T-helper 2 cell treated with Interferon-gamma antibody and Interleukin-4, amounts not matched to agents 100 ng/mL and 5 ng/mL, for 36 hours (primary cell): ENCODE measurements at regions not wholly inside any gene's neighbourhood (a gene's known extent, or its start where the extent isn't known, plus 50 kb on each side); places are given as distances from the start of the nearest gene placed in this dataset.
"Not testable (repeated sequence)": the region's sequence is repeated elsewhere in the genome, so short reads cannot be mapped to it uniquely, and the experiment has no call there.

ENCODE experiments used
- intact Hi-C: fragments of 100-400 bp; cut with micrococcal nuclease; formaldehyde crosslinking; loops from one replicate; pipeline ENCODE4 v1.15.1; 2023

DNA sequence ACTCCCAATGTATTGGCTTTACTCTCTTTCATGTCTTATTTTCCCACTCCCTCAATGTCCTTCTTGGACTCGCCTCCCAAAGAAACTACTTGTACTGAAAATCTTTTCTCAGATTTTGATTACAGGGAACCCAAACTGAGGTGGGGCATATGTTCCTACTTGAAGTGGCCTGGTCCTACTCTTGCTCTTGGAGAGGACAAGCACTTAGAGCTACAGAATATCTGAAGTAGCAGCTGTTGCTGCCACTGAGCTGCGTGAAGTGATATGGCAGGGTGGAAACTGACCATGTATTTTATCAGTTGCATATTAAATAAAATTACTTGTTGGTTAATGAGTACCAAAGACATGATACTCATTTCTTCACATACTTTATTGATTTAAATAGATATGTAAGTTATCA lies 129.5 kb downstream of the TSEN15 start:
- intact Hi-C loops: no loop called here

DNA sequence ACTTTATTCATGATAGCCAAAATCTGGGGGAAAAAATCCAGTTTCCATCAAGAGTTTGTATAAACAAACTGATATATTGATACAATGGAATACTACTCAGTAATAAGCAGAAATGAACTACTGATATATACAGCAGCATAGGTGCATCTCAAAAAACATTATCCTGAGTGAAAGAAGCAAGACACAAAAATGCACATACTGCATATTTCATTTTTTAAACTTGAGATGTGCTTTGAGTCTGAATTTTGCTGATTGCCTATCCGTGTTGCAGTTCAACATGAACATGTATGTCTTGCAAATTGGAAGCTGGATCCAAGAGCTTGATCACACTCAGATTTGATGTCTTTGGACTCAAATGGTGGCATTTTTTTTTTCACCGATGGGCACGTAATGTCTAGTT lies 132.4 kb downstream of the TSEN15 start:
- intact Hi-C loops: no loop called here

GRCh38 chr1:184184614-184185013 lies 133.1 kb downstream of the TSEN15 start:
- intact Hi-C loops: not testable (repeated sequence)

DNA sequence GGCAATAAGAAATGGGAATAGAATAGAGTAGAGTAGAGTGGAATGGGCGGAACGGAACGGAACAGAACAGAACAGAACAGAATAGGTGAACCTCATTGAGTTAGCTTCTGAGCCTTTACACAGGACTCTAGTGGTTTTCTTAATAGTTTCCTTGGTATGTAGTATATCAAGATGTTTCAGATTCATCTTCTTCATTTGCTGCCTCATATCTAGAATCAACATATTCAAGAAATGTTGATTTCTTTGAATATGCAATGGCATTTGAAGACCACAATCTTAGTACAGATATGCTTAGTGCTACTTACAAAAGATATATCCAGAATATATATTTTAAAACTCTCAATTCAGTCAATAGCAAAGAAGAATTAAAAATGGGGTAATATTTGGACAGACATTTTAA lies 133.8 kb downstream of the TSEN15 start:
- intact Hi-C loops: no loop called here

- intact Hi-C loops: no loop called here
These were observed 134.6 kb downstream of the TSEN15 start for GRCh38 chr1:184186167-184186566.

DNA sequence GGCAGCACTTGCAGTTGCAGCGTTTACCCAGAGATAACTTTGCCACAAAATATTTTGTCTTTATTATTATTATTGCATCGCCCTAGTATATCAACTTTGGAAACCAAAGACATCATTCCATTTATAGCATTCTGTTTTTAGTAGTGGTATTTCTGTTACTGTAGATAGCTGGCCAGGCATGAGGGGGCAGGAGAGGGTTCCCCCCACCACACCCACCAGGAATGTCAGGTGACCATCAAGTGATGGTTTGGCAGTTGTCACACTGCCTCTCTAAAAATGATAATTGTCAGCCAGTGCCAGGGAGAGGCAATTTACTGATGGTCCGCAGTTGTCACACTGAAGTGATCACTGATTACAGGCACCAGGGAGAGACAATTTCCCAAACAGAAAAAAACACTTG lies 135.6 kb downstream of the TSEN15 start:
- intact Hi-C loops: no loop called here

- intact Hi-C loops: no loop called here
These were observed 136.5 kb downstream of the TSEN15 start for GRCh38 chr1:184188037-184188436.

DNA sequence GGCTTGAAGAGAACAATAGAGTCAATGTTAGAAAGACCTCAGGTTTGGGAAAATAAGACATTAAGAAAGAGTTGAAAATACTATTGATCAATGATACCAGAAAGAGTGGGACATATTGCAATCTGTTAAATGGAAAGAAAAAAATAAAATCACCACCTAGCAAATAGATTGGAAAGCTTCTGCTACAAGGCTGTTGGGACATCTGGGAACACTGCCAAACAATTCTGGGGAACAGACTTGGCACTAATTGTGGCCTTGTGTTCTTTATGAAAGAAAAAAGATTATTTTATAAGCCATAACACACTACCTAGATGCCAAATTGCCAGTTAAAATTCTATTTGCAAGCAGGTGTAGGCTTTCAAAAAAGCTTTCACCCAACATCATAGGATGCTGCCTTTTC lies 137.8 kb downstream of the TSEN15 start:
- intact Hi-C loops: no loop called here

DNA sequence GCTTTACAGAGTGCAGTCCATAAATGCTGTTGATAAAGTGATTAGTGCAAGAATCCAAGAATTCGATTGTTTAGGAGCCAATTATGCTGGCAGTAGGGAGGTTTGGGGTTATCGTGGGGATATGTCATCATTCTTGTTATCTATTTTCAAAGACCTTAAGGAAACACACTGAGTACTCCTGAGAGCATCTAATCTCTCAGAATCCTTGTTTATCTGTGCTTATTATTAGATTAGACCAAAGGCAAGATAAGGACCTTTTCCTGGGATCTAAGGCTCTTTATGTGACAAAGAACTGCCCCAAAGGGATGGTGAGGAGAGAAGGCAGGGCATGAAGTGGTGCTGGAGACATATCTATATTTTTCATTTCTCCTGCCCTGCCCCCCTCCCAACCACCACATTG lies 139.1 kb downstream of the TSEN15 start:
- intact Hi-C loops: no loop called here

DNA sequence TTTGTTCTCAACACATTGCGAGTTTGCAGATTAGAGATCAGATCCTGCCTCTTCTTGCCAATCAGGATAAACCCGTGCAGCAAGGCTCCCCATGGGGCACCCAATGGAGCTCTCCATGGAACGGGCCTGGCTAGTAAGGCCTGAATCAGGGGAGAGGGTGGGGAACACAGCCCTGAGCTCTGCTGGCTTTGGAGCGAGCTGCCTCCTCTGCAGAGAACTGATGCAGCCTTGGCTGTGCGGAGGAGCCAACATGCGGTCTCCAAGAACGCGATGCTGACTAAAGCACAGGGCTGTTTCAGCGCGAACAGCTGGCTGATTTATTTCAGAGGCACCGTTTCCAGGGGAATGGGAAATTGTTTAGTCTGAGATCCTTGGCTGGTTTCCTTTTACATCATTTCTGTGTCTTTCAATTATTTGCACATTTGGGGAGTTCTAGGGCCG lies 139.7 kb downstream of the TSEN15 start:
- intact Hi-C loops: no loop called here

GRCh38 chr1:184192796-184193195 lies 141.3 kb downstream of the TSEN15 start:
- intact Hi-C loops: no loop called here

- intact Hi-C loops: no loop called here
These were observed 141.9 kb downstream of the TSEN15 start for GRCh38 chr1:184193451-184193850.

GRCh38 chr1:184194236-184194635 lies 142.7 kb downstream of the TSEN15 start:
- intact Hi-C loops: no loop called here

- intact Hi-C loops: not testable (repeated sequence)
These were observed 144.2 kb downstream of the TSEN15 start for GRCh38 chr1:184195722-184196121.

GRCh38 chr1:184197831-184198230 lies 146.3 kb downstream of the TSEN15 start:
- intact Hi-C loops: no loop called here

DNA sequence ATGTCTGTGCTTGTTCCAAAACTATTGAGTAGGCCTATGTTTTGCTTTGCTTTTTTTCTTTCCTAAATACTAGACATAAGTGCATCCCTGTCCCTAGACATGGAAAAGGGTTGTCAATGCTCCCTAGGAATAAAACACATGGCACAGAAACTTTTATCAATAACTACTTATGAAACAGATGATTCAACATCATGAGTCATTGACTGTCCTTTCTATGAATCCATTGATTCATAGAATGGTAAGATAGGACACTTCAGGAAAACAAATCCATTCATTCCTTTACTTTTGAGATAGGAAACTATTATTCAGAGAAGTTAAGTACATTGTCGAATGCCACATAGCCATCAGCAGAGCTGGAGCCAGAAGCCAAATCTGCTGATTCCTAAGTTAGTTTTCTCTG lies 147.5 kb downstream of the TSEN15 start:
- intact Hi-C loops: no loop called here

DNA sequence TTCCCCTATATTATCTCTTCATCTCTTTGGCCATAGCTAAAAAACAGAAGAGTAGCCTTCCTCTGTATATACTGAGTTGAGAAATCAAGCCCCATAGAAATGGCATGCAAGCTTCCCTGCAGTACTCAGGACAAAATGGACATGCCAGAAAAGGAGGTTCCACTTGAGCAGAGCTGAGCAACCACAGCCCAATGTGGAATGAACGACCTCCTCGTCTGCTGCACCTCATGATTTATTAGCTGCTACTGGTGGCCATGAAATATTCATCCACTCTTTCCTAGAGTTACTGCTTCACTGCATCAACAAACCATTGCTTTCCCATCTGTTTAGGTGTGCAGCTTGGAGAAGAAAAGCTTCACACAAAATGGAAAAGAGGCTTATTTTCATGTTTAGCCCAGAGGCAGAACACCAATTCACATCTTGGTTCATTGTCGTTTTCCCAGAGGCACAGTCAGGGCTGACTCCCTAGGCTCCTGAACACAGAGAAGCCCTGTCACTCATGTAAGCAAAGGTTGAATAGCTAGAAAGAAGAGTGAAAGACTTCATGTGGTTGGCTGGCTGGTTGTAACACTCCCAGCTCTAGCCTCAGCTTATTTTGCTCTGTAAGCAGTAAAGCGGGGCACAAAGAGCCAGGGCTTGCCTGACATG lies 148.0 kb downstream of the TSEN15 start:
- intact Hi-C loops: no loop called here

- intact Hi-C loops: no loop called here
These were observed 157.1 kb downstream of the TSEN15 start for GRCh38 chr1:184208622-184209021.

DNA sequence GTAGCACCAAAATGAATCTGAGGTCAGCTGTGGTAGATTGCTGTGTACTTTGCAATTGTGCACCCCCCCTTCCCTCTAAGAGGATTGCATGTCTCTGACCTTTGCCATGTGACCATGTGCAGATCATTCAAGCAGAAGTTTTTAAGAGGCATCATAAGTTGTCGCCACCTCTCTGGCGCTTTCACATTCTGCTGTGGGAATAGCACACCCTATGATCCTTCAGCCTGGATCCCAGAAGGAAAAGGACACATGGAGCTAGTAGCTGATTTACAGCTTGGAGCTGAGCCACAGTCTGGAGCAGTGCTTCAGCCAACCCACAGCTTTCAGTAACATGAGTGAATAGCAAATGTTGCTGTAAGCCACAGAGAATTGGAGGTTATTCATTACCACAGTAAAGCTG lies 158.5 kb downstream of the TSEN15 start:
- intact Hi-C loops: no loop called here

- intact Hi-C loops: no loop called here
These were observed 159.3 kb downstream of the TSEN15 start for GRCh38 chr1:184210862-184211261.

DNA sequence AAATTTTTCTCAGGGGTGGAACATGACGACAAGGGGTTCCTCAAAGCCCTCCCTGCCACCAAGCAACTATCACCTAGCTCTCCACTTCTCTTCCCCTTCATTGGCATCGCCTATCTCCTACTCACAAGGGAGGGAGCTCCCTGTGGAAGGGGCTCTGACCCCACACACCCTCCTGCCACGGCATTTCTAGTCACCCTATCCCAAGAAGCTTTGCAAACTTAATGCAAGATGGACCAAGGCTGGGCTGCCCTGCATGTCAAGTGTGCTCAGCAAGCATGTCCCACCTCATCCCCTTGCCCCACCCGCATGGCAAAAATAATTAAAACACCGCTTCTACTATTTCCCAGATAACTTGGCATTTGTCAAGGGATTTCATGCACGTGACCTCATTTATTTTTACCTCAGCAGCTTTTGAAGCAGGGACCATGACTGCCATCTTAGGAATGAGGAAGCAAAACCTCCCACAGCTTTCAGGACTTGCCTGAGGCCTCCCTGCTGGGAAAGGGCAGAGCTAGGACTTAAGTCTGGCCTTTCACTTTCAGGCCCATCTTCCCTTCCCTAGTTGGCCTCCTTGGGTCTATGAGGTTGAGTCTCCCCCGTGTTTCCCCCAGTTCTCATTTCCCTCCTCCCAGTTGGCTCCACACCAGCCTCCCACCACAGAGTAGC lies 161.3 kb downstream of the TSEN15 start:
- intact Hi-C loops: no loop called here

DNA sequence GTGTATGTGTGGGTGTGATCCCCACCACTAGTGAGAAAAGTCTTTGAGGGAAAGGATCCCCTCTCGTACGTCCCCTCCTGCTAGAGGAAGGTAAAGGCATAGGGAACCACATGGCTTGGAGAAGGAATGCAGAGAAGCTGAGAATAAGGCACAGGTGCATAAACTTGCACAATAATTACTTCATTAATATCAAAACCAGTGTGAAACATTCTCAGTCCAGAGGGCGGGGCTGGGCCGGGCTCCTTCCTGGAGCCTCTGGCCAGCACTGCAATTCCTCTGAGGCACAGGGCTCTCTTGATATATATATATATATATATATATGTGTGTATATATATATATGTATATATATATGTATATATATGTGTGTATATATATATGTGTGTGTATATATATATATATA lies 162.6 kb downstream of the TSEN15 start:
- intact Hi-C loops: no loop called here

DNA sequence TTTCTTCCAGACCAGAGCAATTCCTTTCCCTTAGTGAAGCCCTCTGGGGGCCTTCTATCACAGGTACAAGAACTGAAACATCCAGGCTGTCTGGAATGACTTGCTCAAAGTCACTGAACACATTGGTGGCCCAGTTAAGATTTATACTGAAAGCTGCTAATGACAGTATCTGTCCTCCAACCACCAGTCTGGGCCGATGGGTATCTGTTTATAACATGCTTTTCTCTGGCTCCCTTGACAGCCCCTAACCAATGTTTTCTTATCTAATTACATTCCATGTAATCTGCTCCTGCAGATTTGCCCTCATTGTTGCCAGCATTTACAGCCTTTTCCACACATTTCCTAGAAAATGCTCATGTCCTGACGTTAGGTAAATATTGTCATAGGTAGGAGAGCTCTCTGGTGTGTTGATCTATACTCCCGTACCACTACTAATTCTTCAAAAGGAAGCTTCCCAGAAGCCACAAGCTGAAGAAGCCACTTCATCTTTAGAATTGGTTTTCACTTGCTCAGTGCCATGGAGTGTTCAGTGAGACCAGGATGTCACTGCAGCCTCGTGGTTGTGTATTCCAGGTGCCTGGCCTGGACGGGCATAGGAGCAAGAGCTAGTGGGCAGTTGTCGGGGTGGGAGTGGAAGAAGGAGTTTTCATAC lies 163.9 kb downstream of the TSEN15 start:
- intact Hi-C loops: no loop called here
